ENCODE measurements at regions not wholly inside any gene's neighbourhood (a gene's known extent, or its start where the extent isn't known, plus 50 kb on each side); places are given as distances from the start of the nearest gene placed in this dataset.

GRCh38 chr18:32881009-32881408 is 108.2 kb upstream of the KLHL14 start:
- Histone ChIP-seq H2BK12ac (ENCODE audit: insufficient read length, low read depth, low read length) (no peak overlapping the region), H3K27me3 (ENCODE audit: insufficient read depth, low read length) (no peaks in the 10 kb centered on the region), H3K4me2 (ENCODE audit: insufficient read depth, insufficient read length, low read length) (no peak overlapping the region), H3K56ac (ENCODE audit: insufficient read length, low read depth, low read length) (no peak overlapping the region), H3K79me1 (ENCODE audit: insufficient read depth, low read depth, low read length, poor library complexity, severe bottlenecking) (no peaks in the 10 kb centered on the region), H3K4ac (ENCODE audit: low read depth, low read length) (no peak overlapping the region), H3K23ac (ENCODE audit: insufficient read length, low read depth, low read length) (no peak overlapping the region), H2BK120ac (ENCODE audit: low read depth, low read length, poor library complexity, severe bottlenecking) (no peak overlapping the region), H4K91ac (ENCODE audit: insufficient read length, low read depth, low read length) (no peak overlapping the region), H3K9me3 (ENCODE audit: control insufficient read depth, low read depth, low read length) (no peaks in the 10 kb centered on the region), H3K4me1 (ENCODE audit: insufficient read depth, low read length) (peaks cover 8% of the 10 kb centered on the region), H2BK15ac (ENCODE audit: low read depth, low read length) (no peak overlapping the region), H2AK5ac (ENCODE audit: insufficient read length, low read length) (no peak overlapping the region), H4K20me1 (ENCODE audit: control insufficient read depth, insufficient read depth, insufficient read length) (no peaks in the 10 kb centered on the region), H4K5ac (ENCODE audit: insufficient read length, low read depth, low read length) (no peak overlapping the region), H2AFZ (ENCODE audit: low read length) (no peak overlapping the region), H4K8ac (replicated peaks; ENCODE audit: insufficient read length, low read depth, low read length) (no peak overlapping the region), H3T11ph (ENCODE audit: low read length) (no peak overlapping the region), H3K79me2 (ENCODE audit: insufficient read depth, low read length) (no peaks in the 10 kb centered on the region), H3K9ac (ENCODE audit: extremely low read depth, insufficient read length, low read length) (no peak overlapping the region), H2BK20ac (ENCODE audit: low read depth, low read length, poor library complexity, severe bottlenecking) (no peak overlapping the region), H3K27ac (ENCODE audit: insufficient read length, low read depth, low read length) (no peak overlapping the region), H2BK5ac (ENCODE audit: insufficient read length, low read length) (no peak overlapping the region), H3K14ac (ENCODE audit: insufficient read depth, low read length) (no peak overlapping the region), H3K18ac (ENCODE audit: insufficient read length, low read depth, low read length) (no peak overlapping the region), H3K23me2 (ENCODE audit: insufficient read length, low read depth, low read length, poor library complexity, severe bottlenecking) (no peaks in the 10 kb centered on the region)
- no peak overlapping the region for H3K27ac Mint-ChIP-seq
- no peaks in the 10 kb centered on the region; the same call in 1 of the 2 replicates for H3K27me3 Mint-ChIP-seq (ENCODE audit: low read depth)
- no peak overlapping the region for H3K4me3 Mint-ChIP-seq
- DNase-seq: no peak
- peaks cover 0 to 2% (median 0%) of the 10 kb centered on the region in 3 experiments; a peak in 1 of 7 replicates for H3K36me3 Mint-ChIP-seq (ENCODE audit: insufficient read depth in 1 of 3, low read depth in 3 of 3)
- H3K4me1 Mint-ChIP-seq: peaks cover 23 to 27% of the 10 kb centered on the region in 2 experiments
- H3K9me3 Mint-ChIP-seq: peaks cover 0 to 2% of the 10 kb centered on the region in 2 experiments; a peak in 2 of 5 replicates
- no peak for TF ChIP-seq CTCF (conservative IDR thresholded peaks at IDR 0.05)
- no CpG with 5 or more reads among the region's 4 CpGs for WGBS (ENCODE audit: extremely low coverage, insufficient read length, low lambda C conversion rate)

Data from H9 (cell line).